ENCODE measurements at regions not wholly inside any gene's neighbourhood (a gene's known extent, or its start where the extent isn't known, plus 50 kb on each side); places are given as distances from the start of the nearest gene placed in this dataset.

DNA sequence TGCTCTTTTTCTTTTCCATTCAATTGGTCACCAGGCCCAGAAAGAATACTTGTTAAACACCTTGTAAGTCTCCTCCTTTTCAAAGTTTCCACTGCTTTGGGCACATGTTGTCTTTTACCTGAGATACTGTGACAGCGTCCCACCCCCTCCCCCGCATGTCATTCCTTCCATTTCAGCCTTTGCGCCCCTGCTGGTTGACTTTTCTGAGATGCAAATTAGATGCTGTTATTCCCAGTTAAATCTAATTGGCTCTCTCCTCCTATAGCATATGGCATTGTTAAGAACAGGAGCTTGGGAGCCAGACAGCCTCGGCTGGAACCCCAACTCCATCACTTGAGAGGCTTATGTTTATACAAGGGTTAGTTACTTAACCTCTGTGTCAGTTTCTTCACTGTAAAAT is 80.3 kb upstream of the GAREM1 start:
- ATAC-seq (ENCODE audit: poor library complexity), result no peak
- TF ChIP-seq, protein P1, sequence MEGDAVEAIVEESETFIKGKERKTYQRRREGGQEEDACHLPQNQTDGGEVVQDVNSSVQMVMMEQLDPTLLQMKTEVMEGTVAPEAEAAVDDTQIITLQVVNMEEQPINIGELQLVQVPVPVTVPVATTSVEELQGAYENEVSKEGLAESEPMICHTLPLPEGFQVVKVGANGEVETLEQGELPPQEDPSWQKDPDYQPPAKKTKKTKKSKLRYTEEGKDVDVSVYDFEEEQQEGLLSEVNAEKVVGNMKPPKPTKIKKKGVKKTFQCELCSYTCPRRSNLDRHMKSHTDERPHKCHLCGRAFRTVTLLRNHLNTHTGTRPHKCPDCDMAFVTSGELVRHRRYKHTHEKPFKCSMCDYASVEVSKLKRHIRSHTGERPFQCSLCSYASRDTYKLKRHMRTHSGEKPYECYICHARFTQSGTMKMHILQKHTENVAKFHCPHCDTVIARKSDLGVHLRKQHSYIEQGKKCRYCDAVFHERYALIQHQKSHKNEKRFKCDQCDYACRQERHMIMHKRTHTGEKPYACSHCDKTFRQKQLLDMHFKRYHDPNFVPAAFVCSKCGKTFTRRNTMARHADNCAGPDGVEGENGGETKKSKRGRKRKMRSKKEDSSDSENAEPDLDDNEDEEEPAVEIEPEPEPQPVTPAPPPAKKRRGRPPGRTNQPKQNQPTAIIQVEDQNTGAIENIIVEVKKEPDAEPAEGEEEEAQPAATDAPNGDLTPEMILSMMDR (IDR thresholded peaks at IDR 0.05), result no peak
- Histone ChIP-seq H3K4me1 (ENCODE audit: insufficient read depth, low read length) (no peaks in the 10 kb centered on the region), H3K27me3 (ENCODE audit: control insufficient read depth in 1 of 2, insufficient read depth in 2 of 2, low read length in 2 of 2) (peaks cover 0 to 3% of the 10 kb centered on the region in 2 experiments), H3K9me3 (ENCODE audit: control insufficient read depth in 1 of 2, insufficient read depth in 1 of 2, low read length in 2 of 2) (no peaks in the 10 kb centered on the region), H3K36me3 (ENCODE audit: insufficient read depth, low read length) (no peaks in the 10 kb centered on the region), H3K4me3 (ENCODE audit: low read length) (no peak overlapping the region), H3K27ac (ENCODE audit: low read depth in 1 of 2, low read length in 2 of 2) (no peak overlapping the region)
- Mint-ChIP-seq H3K4me3 (no peak overlapping the region), H3K27ac (no peak overlapping the region), H3K4me1 (ENCODE audit: low read depth) (no peaks in the 10 kb centered on the region), H3K36me3 (ENCODE audit: low read depth) (no peaks in the 10 kb centered on the region), H3K27me3 (peaks cover 22% of the 10 kb centered on the region), H3K9me3 (no peaks in the 10 kb centered on the region)
- POLR2A ChIA-PET, result no interaction called here
- intact Hi-C loops (cut with DNase I, micrococcal nuclease), result loop anchor here (5.0 kb wide), 2 partner anchors 809 to 994 kb away; no protein-coding TSS in a partner anchor
- CTCF ChIA-PET, result interaction anchor here (4.9 kb wide), 1 partner anchor 393 kb away, joined by 47 read pairs; no protein-coding TSS in a partner anchor
- DNase-seq, result no peak

DNA sequence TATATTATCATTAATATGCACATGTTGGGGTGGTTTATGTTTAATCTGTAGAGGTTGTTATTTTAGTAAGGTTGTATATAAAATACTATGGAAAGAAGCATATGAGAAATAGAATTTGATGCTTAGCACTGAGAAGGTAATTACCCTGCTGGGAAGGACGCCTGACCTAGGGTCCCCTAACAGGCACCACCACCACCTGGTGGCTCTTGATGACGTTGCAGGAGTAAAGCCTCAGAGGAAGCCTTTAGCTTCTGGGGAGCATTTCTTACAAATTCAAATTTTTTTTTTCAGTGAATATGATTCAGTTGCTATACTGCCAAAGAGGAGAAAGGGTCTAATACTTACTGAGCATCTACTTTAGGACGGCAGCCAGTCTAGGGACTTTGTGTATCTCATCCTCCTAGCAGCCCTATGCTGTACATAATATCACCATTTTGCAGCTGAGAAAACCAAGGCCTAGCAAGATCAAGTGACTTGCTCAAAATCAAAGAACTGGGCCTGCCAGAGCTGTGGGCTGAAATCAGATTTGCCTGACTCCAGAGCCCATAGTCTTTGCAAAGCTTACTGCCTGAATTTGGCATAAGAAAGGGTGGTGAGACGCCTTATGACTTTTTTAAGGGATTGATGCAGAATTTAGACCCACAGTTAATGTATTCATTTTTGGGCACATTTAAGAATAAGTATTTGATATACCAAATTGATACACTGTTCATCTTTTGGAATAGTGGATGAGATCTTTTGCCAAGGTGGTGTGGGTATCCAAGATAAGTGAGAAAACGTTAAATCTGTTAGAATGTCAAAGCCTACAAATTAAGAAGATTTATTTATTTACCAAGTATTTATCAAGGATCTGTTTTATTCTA is 78.8 kb upstream of the GAREM1 start:
- peaks cover 25% of the 10 kb centered on the region for H3K27me3 Mint-ChIP-seq
- H3K36me3 Mint-ChIP-seq (ENCODE audit: low read depth), result no peaks in the 10 kb centered on the region
- H3K4me1 ChIP-seq (ENCODE audit: insufficient read depth, low read length), result no peaks in the 10 kb centered on the region
- H3K9me3 ChIP-seq (ENCODE audit: control insufficient read depth in 1 of 2, insufficient read depth in 1 of 2, low read length in 2 of 2), result no peaks in the 10 kb centered on the region
- H3K27me3 ChIP-seq (ENCODE audit: control insufficient read depth in 1 of 2, insufficient read depth in 2 of 2, low read length in 2 of 2), result peaks cover 0 to 3% of the 10 kb centered on the region in 2 experiments
- H3K27ac ChIP-seq (ENCODE audit: low read depth in 1 of 2, low read length in 2 of 2), result no peak overlapping the region
- H3K4me3 Mint-ChIP-seq, result no peak overlapping the region
- H3K36me3 ChIP-seq (ENCODE audit: insufficient read depth, low read length), result no peaks in the 10 kb centered on the region
- intact Hi-C loops (cut with DNase I, micrococcal nuclease), result loop anchor here (1.0 to 5.0 kb wide), 6 partner anchors 262 to 992 kb away; no protein-coding TSS in a partner anchor
- TF ChIP-seq, protein P1 (IDR thresholded peaks at IDR 0.05), result peak; percentile 72
- no peaks in the 10 kb centered on the region for H3K9me3 Mint-ChIP-seq
- H3K4me1 Mint-ChIP-seq (ENCODE audit: low read depth), result no peaks in the 10 kb centered on the region
- DNase-seq (peak; percentile 15 to 61 (median 27)), ATAC-seq (ENCODE audit: poor library complexity) (peak; percentile 88)
- H3K27ac Mint-ChIP-seq, result no peak overlapping the region
- ChIA-PET POLR2A (interaction anchor here (0.8 kb wide), 1 partner anchor 391 kb away, joined by 3 read pairs; no protein-coding TSS in a partner anchor), CTCF (interaction anchor here (0.6 to 1.5 kb wide), 5 partner anchors 8 to 391 kb away, joined by 3 to 12 read pairs (median 4); no protein-coding TSS in a partner anchor)
- H3K4me3 ChIP-seq (ENCODE audit: low read length), result no peak overlapping the region

DNA sequence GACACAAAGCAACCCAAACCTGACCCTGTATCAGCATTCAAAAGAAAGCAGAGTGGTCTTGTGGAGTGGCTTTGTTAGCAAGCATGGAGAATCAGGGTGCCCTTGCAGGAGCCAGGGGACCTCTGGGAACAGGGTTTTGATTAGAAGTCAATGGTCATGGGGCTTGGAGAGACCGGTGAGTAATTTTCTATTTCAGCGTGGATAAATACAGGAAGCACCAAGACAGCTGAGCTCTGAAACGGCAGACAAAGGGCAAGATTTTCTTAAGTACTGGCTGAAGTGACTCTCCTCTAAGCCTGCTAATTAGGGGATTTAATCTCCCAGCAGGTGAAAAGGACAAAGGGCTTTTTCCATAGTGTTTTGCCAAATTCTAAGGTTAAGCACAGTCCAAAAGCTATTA is 78.0 kb upstream of the GAREM1 start:
- DNase-seq (no peak), ATAC-seq (ENCODE audit: poor library complexity) (no peak)
- Mint-ChIP-seq H3K9me3 (no peaks in the 10 kb centered on the region), H3K27ac (no peak overlapping the region), H3K4me3 (no peak overlapping the region), H3K4me1 (ENCODE audit: low read depth) (no peaks in the 10 kb centered on the region), H3K27me3 (peaks cover 25% of the 10 kb centered on the region), H3K36me3 (ENCODE audit: low read depth) (no peaks in the 10 kb centered on the region)
- Histone ChIP-seq H3K27ac (ENCODE audit: low read depth in 1 of 2, low read length in 2 of 2) (no peak overlapping the region), H3K36me3 (ENCODE audit: insufficient read depth, low read length) (no peaks in the 10 kb centered on the region), H3K4me3 (ENCODE audit: low read length) (no peak overlapping the region), H3K4me1 (ENCODE audit: insufficient read depth, low read length) (no peaks in the 10 kb centered on the region), H3K9me3 (ENCODE audit: control insufficient read depth in 1 of 2, insufficient read depth in 1 of 2, low read length in 2 of 2) (no peaks in the 10 kb centered on the region), H3K27me3 (ENCODE audit: control insufficient read depth in 1 of 2, insufficient read depth in 2 of 2, low read length in 2 of 2) (peaks cover 0 to 3% of the 10 kb centered on the region in 2 experiments)
- ChIA-PET POLR2A (no interaction called here), CTCF (interaction anchor here (1.0 to 1.5 kb wide), 3 partner anchors 9 to 391 kb away, joined by 3 to 12 read pairs (median 5); no protein-coding TSS in a partner anchor)
- TF ChIP-seq, protein P1 (IDR thresholded peaks at IDR 0.05), result no peak
- intact Hi-C loops (cut with DNase I, micrococcal nuclease), result loop anchor here (1.0 to 5.0 kb wide), 4 partner anchors 261 to 808 kb away; no protein-coding TSS in a partner anchor
